HCT116 (cell line): ENCODE measurements at regions not wholly inside any gene's neighbourhood (a gene's known extent, or its start where the extent isn't known, plus 50 kb on each side); places are given as distances from the start of the nearest gene placed in this dataset.

Experiments used
- ATAC-seq: fragments of 200-7000 bp; cut with Tn5 transposase; 2 replicates; pipeline ENCODE4 v1.9.1; 2020; ENCODE audit warnings: mild to moderate bottlenecking, moderate library complexity
- BruUV-seq: library from RNA; stranded (reverse); fragments of 400-500 nt; replicated peaks from 2 replicates; lab custom pipeline; 2021; lab: Mats Ljungman, UMichigan
- CTCF ChIA-PET: fragments of 300-600 bp; sonication (Branson Sonifier 250); formaldehyde crosslinking; loops from one replicate; lab custom pipeline; 2021; ENCODE audit warnings: antibody characterized with exemption; lab: Charles Lee
- POLR2A ChIA-PET: fragments of 300-600, 350-600 bp; sonication (Branson Sonifier 250); formaldehyde crosslinking; loops from one replicate; lab custom pipeline; 2021; ENCODE audit warnings: antibody characterized with exemption; lab: Charles Lee
- RAD21 ChIA-PET, 2 experiments: fragments of 300-600 bp; sonication (Branson Sonifier 250); formaldehyde crosslinking; loops; one replicate each; lab custom pipeline; 2023; ENCODE audit warnings: low total read pairs in 2 of 2; ENCODE audit not compliant: uncharacterized antibody in 2 of 2, unreplicated experiment in 2 of 2, low non-redundant PET in 1 of 2; lab: Charles Lee
- DNase-seq: peaks from one replicate; pipeline ENCODE4 v3.0.0-alpha.2; 2010; ENCODE audit warnings: low read depth, low spot score
- H2AFZ ChIP-seq: fragments of 200-600 bp; shearing (Covaris generic), sonication (generic); 2 replicates; pipeline ENCODE4 v1.6.1; 2017; ENCODE audit warnings: low read depth, mixed run types, mixed read lengths, antibody characterized with exemption, low read length; ENCODE audit not compliant: poor library complexity, severe bottlenecking
- H3K27ac ChIP-seq: 2 replicates; pipeline ENCODE4 v1.5.1; 2012; ENCODE audit warnings: low read depth, low read length
- H3K27me3 ChIP-seq: fragments of 200-600 bp; sonication (generic); 2 replicates; pipeline ENCODE4 v1.6.1; 2016; ENCODE audit warnings: mixed run types, low read length, mixed read lengths; ENCODE audit not compliant: insufficient read depth
- H3K36me3 ChIP-seq, 2 experiments: fragments of 200-500 bp in 1 of 2; fragments of 200-600 bp in 1 of 2; sonication (Bioruptor generic) in 1 of 2; sonication (generic) in 1 of 2; 2 replicates each; pipeline versions ENCODE4 v1.5.1 to v1.6.1; 2014 to 2016; ENCODE audit warnings: low read length in 2 of 2, inconsistent platforms in 1 of 2, mixed read lengths in 1 of 2, mixed run types in 1 of 2; ENCODE audit not compliant: insufficient read depth in 2 of 2, control insufficient read depth in 1 of 2
- H3K4me1 ChIP-seq, 2 experiments: fragments of 200-600 bp in 1 of 2; sonication (generic) in 1 of 2; 2 replicates each; pipeline versions ENCODE4 v1.5.1 to v1.6.1; 2012 to 2017; ENCODE audit warnings: low read length in 2 of 2, inconsistent platforms in 1 of 2, mild to moderate bottlenecking in 1 of 2, mixed read lengths in 1 of 2, mixed run types in 1 of 2, moderate library complexity in 1 of 2; ENCODE audit not compliant: insufficient read depth in 2 of 2, control insufficient read depth in 1 of 2
- H3K4me2 ChIP-seq: fragments of 200-600 bp; sonication (generic); 2 replicates; pipeline ENCODE4 v1.6.1; 2017; ENCODE audit warnings: mixed run types, low read length, mixed read lengths
- H3K4me3 ChIP-seq, 2 experiments: fragments of 200-600 bp in 1 of 2; sonication (generic) in 1 of 2; replicated peaks in 1 of 2; 2 replicates each; pipeline ENCODE4 v1.5.1; 2011 to 2016; ENCODE audit warnings: low read length in 2 of 2, control low read depth in 1 of 2, low read depth in 1 of 2, mild to moderate bottlenecking in 1 of 2, mixed read lengths in 1 of 2, mixed run types in 1 of 2
- H3K79me2 ChIP-seq: fragments of 200-600 bp; sonication (generic); 2 replicates; pipeline ENCODE4 v1.6.1; 2017; ENCODE audit warnings: mild to moderate bottlenecking, mixed run types, low read length, moderate library complexity, mixed read lengths; ENCODE audit not compliant: insufficient read depth
- H3K9ac ChIP-seq: fragments of 200-600 bp; sonication (generic); 2 replicates; pipeline ENCODE4 v1.6.1; 2016; ENCODE audit warnings: low read length, mixed read lengths
- H3K9me2 ChIP-seq: fragments of 200-600 bp; sonication (generic), shearing (Covaris generic); 2 replicates; pipeline ENCODE4 v1.6.1; 2017; ENCODE audit warnings: mixed run types, mild to moderate bottlenecking, moderate library complexity; ENCODE audit not compliant: insufficient read depth
- H3K9me3 ChIP-seq, 2 experiments: fragments of 200-500 bp in 1 of 2; fragments of 200-600 bp in 1 of 2; sonication (Bioruptor generic) in 1 of 2; sonication (generic) in 1 of 2; 2 replicates each; pipeline ENCODE4 v1.6.1; 2014 to 2017; ENCODE audit warnings: low read length in 2 of 2, mixed read lengths in 2 of 2, inconsistent platforms in 1 of 2, low read depth in 1 of 2, mild to moderate bottlenecking in 1 of 2, mixed run types in 1 of 2, moderate library complexity in 1 of 2; ENCODE audit not compliant: control insufficient read depth in 1 of 2, insufficient read depth in 1 of 2
- H4K20me1 ChIP-seq: fragments of 200-600 bp; sonication (generic), shearing (Covaris generic); 2 replicates; pipeline ENCODE4 v1.6.1; 2017; ENCODE audit warnings: mixed run types, mild to moderate bottlenecking, moderate library complexity; ENCODE audit not compliant: insufficient read depth
- ATF3 ChIP-seq: IDR thresholded peaks from 2 replicates; pipeline ENCODE4 v1.6.1; 2012
- CBX3 ChIP-seq: IDR thresholded peaks from 2 replicates; pipeline ENCODE4 v1.6.1; 2012; ENCODE audit warnings: low read depth
- CEBPB ChIP-seq: IDR thresholded peaks from 2 replicates; pipeline ENCODE4 v1.6.1; 2012; ENCODE audit warnings: low read depth
- EGR1 ChIP-seq: IDR thresholded peaks from 2 replicates; pipeline ENCODE4 v1.6.1; 2012; ENCODE audit warnings: low read depth
- ELF1 ChIP-seq: IDR thresholded peaks from 2 replicates; pipeline ENCODE4 v1.6.1; 2012; ENCODE audit warnings: low read depth, borderline replicate concordance
- EZH2 ChIP-seq: fragments of 200-600 bp; sonication (generic); IDR thresholded peaks from 2 replicates; pipeline ENCODE4 v1.6.1; 2017; ENCODE audit warnings: antibody characterized with exemption, mixed run types
- EZH2phosphoT487 ChIP-seq: fragments of 200-600 bp; IDR thresholded peaks from 2 replicates; pipeline ENCODE4 v1.6.1; 2018; ENCODE audit warnings: antibody characterized with exemption, borderline replicate concordance
- JUND ChIP-seq: IDR thresholded peaks from 2 replicates; pipeline ENCODE4 v1.6.1; 2012
- MAX ChIP-seq: IDR thresholded peaks from 2 replicates; pipeline ENCODE4 v1.6.1; 2012
- POLR2AphosphoS5 ChIP-seq: IDR thresholded peaks from 2 replicates; pipeline ENCODE4 v1.6.1; 2011; ENCODE audit warnings: mild to moderate bottlenecking, low read depth, low read length, moderate library complexity
- RAD21 ChIP-seq: IDR thresholded peaks from 2 replicates; pipeline ENCODE4 v1.6.1; 2012; ENCODE audit warnings: low read depth, mild to moderate bottlenecking
- REST ChIP-seq: IDR thresholded peaks from 2 replicates; pipeline ENCODE4 v1.6.1; 2012; ENCODE audit warnings: low read depth
- SIN3A ChIP-seq: IDR thresholded peaks from 2 replicates; pipeline ENCODE4 v1.6.1; 2012; ENCODE audit warnings: low read depth
- SP1 ChIP-seq: IDR thresholded peaks from 2 replicates; pipeline ENCODE4 v1.6.1; 2012; ENCODE audit warnings: low read depth
- TCF7L2 ChIP-seq: IDR thresholded peaks from 2 replicates; pipeline ENCODE4 v1.7.0; 2011; ENCODE audit warnings: borderline replicate concordance, inconsistent platforms; ENCODE audit not compliant: insufficient read depth, insufficient read length; ENCODE audit errors: extremely low read depth
- YY1 ChIP-seq: IDR thresholded peaks from 2 replicates; pipeline ENCODE4 v1.6.1; 2011; ENCODE audit warnings: low read length, low read depth, moderate library complexity, mild to moderate bottlenecking; ENCODE audit not compliant: insufficient replicate concordance; ENCODE audit errors: extremely low read depth
- ZBTB33 ChIP-seq: IDR thresholded peaks from 2 replicates; pipeline ENCODE4 v1.6.1; 2011; ENCODE audit warnings: mild to moderate bottlenecking, low read length, moderate library complexity; ENCODE audit not compliant: insufficient replicate concordance; ENCODE audit errors: extremely low read depth
- ZNF274 ChIP-seq: fragments of 200-500 bp; sonication (Bioruptor generic); IDR thresholded peaks from 2 replicates; pipeline ENCODE4 v1.6.1; 2014; ENCODE audit warnings: mild to moderate bottlenecking, low read depth, low read length, inconsistent platforms
- intact Hi-C: fragments of 100-400 bp; cut with micrococcal nuclease; formaldehyde crosslinking; loops from 2 replicates; pipeline ENCODE4 v1.10.0; 2022

- RAD21 ChIA-PET, result no interaction called here
- Histone ChIP-seq H3K79me2 (no peaks in the 10 kb centered on the region), H3K27ac (no peak overlapping the region), H3K4me3 (no peak overlapping the region), H3K36me3 (no peaks in the 10 kb centered on the region), H3K9me3 (no peaks in the 10 kb centered on the region), H3K27me3 (no peaks in the 10 kb centered on the region), H2AFZ (no peak overlapping the region), H3K9me2 (no peaks in the 10 kb centered on the region), H4K20me1 (no peaks in the 10 kb centered on the region), H3K4me1 (no peaks in the 10 kb centered on the region), H3K4me2 (no peak overlapping the region), H3K9ac (no peak overlapping the region)
- intact Hi-C loops, result no loop called here
- no peak for DNase-seq
- ATAC-seq, result no peak
- POLR2A ChIA-PET, result no interaction called here
- no TSS peak for BruUV-seq
- TF ChIP-seq MAX (no peak), SP1 (no peak), CBX3 (no peak), ZNF274 (no peak), CEBPB (no peak), TCF7L2 (no peak), EZH2 (no peak), RAD21 (no peak), ATF3 (no peak), SIN3A (no peak), JUND (no peak), YY1 (no peak), POLR2AphosphoS5 (no peak), ELF1 (no peak), EZH2phosphoT487 (no peak), REST (no peak), ZBTB33 (no peak), EGR1 (no peak)
- CTCF ChIA-PET, result no interaction called here
Measured at GRCh38 chr4:126361287-126361686, 1046.5 kb downstream of the FAT4 start.
